Left lobe of liver (tissue), 2 donors: ENCODE measurements at regions not wholly inside any gene's neighbourhood (a gene's known extent, or its start where the extent isn't known, plus 50 kb on each side); places are given as distances from the start of the nearest gene placed in this dataset.

Source experiments
- ATAC-seq: fragments of 200-7000 bp; cut with Tn5 transposase; one replicate; pipeline ENCODE4 v1.9.1; 2020; ENCODE audit warnings: mild to moderate bottlenecking, moderate library complexity
- DNase-seq: peaks from one replicate; pipeline ENCODE4 v3.0.0-alpha.2; 2020; ENCODE audit warnings: low spot score
- donor health status: DM: no; HTN: no; CAD: no; lungs with moderate emphysema.
- donor health status: DM: no; HTN: yes; CAD: no.

GRCh38 chr9:116058421-116058820 lies 95.2 kb upstream of the PAPPA start:
- DNase-seq (no peak), ATAC-seq (no peak)

- ATAC-seq, result no peak
Observed at GRCh38 chr9:116059466-116059865, 94.1 kb upstream of the PAPPA start.

GRCh38 chr9:116060631-116061030 lies 93.0 kb upstream of the PAPPA start:
- no peak for ATAC-seq
- DNase-seq, result no peak

More at GRCh38 chr9:116059466-116059865, 94.1 kb upstream of the PAPPA start:
- DNase-seq, result no peak

GRCh38 chr9:116061546-116062205 lies 91.9 kb upstream of the PAPPA start:
- DNase-seq (no peak), ATAC-seq (no peak)

GRCh38 chr9:116062206-116062550 lies 91.4 kb upstream of the PAPPA start:
- DNase-seq (no peak), ATAC-seq (no peak)

GRCh38 chr9:116064970-116065369 lies 88.6 kb upstream of the PAPPA start:
- ATAC-seq (no peak), DNase-seq (no peak)

- ATAC-seq, result no peak
- no peak for DNase-seq
Observed at GRCh38 chr9:116066221-116066620, 87.4 kb upstream of the PAPPA start.

GRCh38 chr9:116067566-116067965 lies 86.0 kb upstream of the PAPPA start:
- no peak for DNase-seq

GRCh38 chr9:116070256-116070914 lies 83.2 kb upstream of the PAPPA start:
- DNase-seq, result no peak
- ATAC-seq, result no peak

More at GRCh38 chr9:116067566-116067965, 86.0 kb upstream of the PAPPA start:
- ATAC-seq, result no peak

GRCh38 chr9:116072046-116072445 lies 81.5 kb upstream of the PAPPA start:
- no peak for ATAC-seq

GRCh38 chr9:116073826-116074225 lies 79.8 kb upstream of the PAPPA start:
- ATAC-seq, result no peak
- DNase-seq, result no peak

More at GRCh38 chr9:116072046-116072445, 81.5 kb upstream of the PAPPA start:
- DNase-seq, result no peak

- DNase-seq (no peak), ATAC-seq (no peak)
Observed at GRCh38 chr9:116074658-116075057, 78.9 kb upstream of the PAPPA start.

- no peak for DNase-seq
- no peak for ATAC-seq
Observed at GRCh38 chr9:116075191-116075590, 78.4 kb upstream of the PAPPA start.

- ATAC-seq, result no peak
Observed at GRCh38 chr9:116078640-116079039, 75.0 kb upstream of the PAPPA start.

GRCh38 chr9:116080561-116080960 lies 73.0 kb upstream of the PAPPA start:
- DNase-seq (no peak), ATAC-seq (no peak)

More at GRCh38 chr9:116078640-116079039, 75.0 kb upstream of the PAPPA start:
- no peak for DNase-seq

GRCh38 chr9:116081435-116082115 lies 72.0 kb upstream of the PAPPA start:
- ATAC-seq, result no peak

GRCh38 chr9:116083837-116084236 lies 69.8 kb upstream of the PAPPA start:
- no peak for DNase-seq
- no peak for ATAC-seq

More at GRCh38 chr9:116081435-116082115, 72.0 kb upstream of the PAPPA start:
- DNase-seq, result no peak

GRCh38 chr9:116084497-116084896 lies 69.1 kb upstream of the PAPPA start:
- DNase-seq (no peak), ATAC-seq (no peak)

- ATAC-seq (peak; percentile 44), DNase-seq (no peak)
Observed at GRCh38 chr9:116087246-116087645, 66.3 kb upstream of the PAPPA start.

GRCh38 chr9:116087751-116088194 lies 65.8 kb upstream of the PAPPA start:
- DNase-seq, result no peak
- no peak for ATAC-seq

GRCh38 chr9:116088396-116088795 lies 65.2 kb upstream of the PAPPA start:
- DNase-seq (no peak), ATAC-seq (no peak)
